HG02852 (cell line): ENCODE measurements at regions not wholly inside any gene's neighbourhood (a gene's known extent, or its start where the extent isn't known, plus 50 kb on each side); places are given as distances from the start of the nearest gene placed in this dataset.

Experiments
- ATAC-seq: cut with Tn5 transposase; IDR thresholded peaks from one replicate; pipeline ENCODE4 v1.9.1; 2021; ENCODE audit warnings: mild to moderate bottlenecking, moderate library complexity; ENCODE audit not compliant: unreplicated experiment

- ATAC-seq = no peak
These were observed 131.3 kb upstream of the ABCA1 start for GRCh38 chr9:105059252-105059651.

- no peak for ATAC-seq
These were observed 134.4 kb upstream of the ABCA1 start for GRCh38 chr9:105062222-105062855.

GRCh38 chr9:105064248-105065097, 136.5 kb upstream of the ABCA1 start:
- no peak for ATAC-seq

GRCh38 chr9:105065098-105066088, 137.4 kb upstream of the ABCA1 start:
- no peak for ATAC-seq

- ATAC-seq = no peak
These were observed 138.4 kb upstream of the ABCA1 start for GRCh38 chr9:105066275-105066865.

- no peak for ATAC-seq
These were observed 140.1 kb upstream of the ABCA1 start for GRCh38 chr9:105067895-105068580.

- no peak for ATAC-seq
These were observed 141.3 kb upstream of the ABCA1 start for GRCh38 chr9:105069285-105069684.

GRCh38 chr9:105069696-105070095, 141.7 kb upstream of the ABCA1 start:
- no peak for ATAC-seq

GRCh38 chr9:105070176-105070575, 142.2 kb upstream of the ABCA1 start:
- ATAC-seq = no peak

GRCh38 chr9:105072476-105072875, 144.5 kb upstream of the ABCA1 start:
- ATAC-seq = no peak

- ATAC-seq = no peak
These were observed 145.2 kb upstream of the ABCA1 start for GRCh38 chr9:105073147-105073546.

- no peak for ATAC-seq
These were observed 146.5 kb upstream of the ABCA1 start for GRCh38 chr9:105074491-105074890.

GRCh38 chr9:105076729-105077128, 148.8 kb upstream of the ABCA1 start:
- ATAC-seq = no peak

- no peak for ATAC-seq
These were observed 151.5 kb upstream of the ABCA1 start for GRCh38 chr9:105079457-105079856.

GRCh38 chr9:105082843-105083242, 154.9 kb upstream of the ABCA1 start:
- ATAC-seq = no peak

- no peak for ATAC-seq
These were observed 155.3 kb upstream of the ABCA1 start for GRCh38 chr9:105083256-105083655.

- ATAC-seq = no peak
These were observed 156.2 kb upstream of the SLC44A1 start for GRCh38 chr9:105087910-105088898.

- no peak for ATAC-seq
These were observed 154.6 kb upstream of the SLC44A1 start for GRCh38 chr9:105089874-105090273.

GRCh38 chr9:105091004-105091640, 153.3 kb upstream of the SLC44A1 start:
- no peak for ATAC-seq
